NCI-H345 (cell line): ENCODE measurements at regions not wholly inside any gene's neighbourhood (a gene's known extent, or its start where the extent isn't known, plus 50 kb on each side); places are given as distances from the start of the nearest gene placed in this dataset.
A peak's percentile ranks its signal among the peaks of the same experiment; 100 is the strongest.
"Not testable (repeated sequence)": the region's sequence is repeated elsewhere in the genome, so short reads cannot be mapped to it uniquely, and the experiment has no call there.

Source experiments
- DNase-seq: peaks from one replicate; lab custom pipeline; 2025; lab: John Stamatoyannopoulos, UW

- no peak for DNase-seq
These were observed 61.7 kb downstream of the KPNA2 start for GRCh38 chr17:68097161-68097805.

DNA sequence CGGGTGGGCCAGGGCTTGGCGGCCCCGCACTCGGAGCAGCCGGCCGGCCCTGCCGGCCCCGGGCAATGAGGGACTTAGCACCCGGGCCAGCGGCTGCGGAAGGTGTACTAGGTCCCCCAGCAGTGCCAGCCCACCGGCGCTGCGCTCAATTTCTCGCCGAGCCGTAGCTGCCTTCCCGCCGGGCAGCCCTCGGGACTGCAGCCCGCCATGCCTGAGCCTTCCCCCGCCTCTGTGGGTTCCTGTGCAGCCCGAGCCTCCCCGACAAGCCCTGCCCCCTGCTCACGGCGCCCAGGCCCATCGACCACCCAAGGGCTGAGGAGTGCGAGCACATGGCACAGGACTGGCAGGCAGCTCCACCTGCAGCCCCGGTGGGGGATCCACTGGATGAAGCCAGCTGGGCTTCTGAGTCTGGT is 63.8 kb downstream of the KPNA2 start:
- DNase-seq: not testable (repeated sequence)

DNA sequence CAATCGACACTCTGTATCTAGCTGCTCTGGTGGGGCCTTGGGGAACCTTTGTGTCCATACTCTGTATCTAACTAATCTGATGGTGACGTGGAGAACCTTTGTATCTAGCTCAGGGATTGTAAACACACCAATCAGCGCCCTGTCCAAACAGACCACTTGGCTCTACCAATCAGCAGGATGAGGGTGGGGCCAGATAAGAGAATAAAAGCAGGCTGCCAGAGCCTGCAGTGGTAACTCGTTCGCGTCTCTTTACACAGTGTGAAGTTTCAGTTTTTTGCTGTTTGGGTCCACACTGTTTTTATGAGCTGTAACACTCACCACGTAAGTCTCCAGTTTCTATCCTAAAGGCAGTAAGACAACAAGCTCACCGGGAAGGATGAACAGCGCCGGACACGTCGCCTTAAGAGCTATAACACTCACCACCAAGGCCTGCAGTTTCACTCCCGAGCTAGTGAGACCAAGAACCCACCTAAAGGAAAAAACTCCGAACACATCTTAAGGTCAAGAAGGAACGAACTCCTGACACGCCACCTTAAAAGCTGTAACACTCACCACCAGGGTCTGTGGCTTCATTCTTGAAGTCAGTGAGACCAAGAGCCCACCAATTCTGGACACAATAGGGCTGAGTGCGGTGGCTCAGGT is 64.6 kb downstream of the KPNA2 start:
- DNase-seq: no peak

DNA sequence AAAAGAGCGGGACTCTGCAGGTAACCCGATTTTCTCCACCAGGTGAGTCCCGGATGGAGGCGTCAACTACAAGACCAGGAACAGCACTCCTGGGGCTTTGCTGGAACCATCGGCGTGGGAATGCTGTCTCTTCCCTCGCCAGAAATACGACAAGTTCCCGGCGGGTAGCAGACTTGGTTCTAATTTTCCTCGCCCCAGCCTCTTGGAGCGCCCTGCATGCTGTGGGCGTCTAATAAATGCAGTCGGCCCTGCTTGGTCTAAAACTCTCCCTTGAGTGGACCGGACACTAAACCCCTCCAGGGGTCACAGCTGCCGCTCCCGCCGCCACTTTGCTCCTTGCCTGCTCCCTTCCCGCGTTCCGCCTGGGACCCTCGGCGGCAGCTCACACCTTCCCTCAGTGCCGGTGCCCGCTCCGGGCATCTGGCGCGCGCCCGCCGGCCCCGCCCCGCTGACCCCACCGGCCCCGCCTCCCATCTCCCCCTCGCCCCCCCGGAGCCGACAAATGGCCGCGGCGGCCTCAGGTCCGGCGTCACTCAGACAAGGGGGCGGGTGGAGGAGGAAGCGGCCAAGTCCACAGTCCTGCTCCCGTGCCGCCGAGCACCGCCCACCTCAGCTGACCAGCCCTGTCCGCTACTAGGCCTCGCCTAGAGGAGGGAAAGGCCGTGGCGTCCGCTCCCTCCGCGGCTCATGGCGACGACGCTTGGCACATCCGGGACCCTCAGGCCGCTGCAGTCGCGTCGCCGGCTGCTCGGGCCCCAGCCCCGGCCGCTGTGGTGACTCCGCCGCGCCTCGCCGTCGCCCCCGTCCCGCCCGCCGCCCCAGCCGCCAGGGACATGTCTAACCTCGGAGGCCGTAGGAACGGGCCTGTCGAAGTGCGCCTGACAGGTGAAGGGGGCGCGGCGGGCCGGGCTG is 65.8 kb downstream of the KPNA2 start:
- peak; percentile 89 for DNase-seq

DNA sequence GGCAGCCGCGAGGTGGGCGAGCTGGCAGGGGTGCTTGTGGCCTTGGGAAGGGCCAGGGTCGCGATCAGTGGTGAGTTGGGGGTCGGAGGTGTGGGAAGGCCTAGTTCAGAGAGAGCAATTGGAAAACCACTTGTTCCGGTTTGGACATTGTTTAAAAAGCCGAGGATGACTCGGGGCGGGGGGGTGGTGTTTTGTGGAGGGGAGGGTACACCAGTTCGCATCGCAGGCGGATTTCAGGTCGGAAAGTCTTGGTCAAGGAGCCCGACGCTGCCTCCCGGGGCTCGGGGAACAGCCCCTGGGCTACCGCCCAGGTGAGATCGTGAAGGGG is 66.4 kb downstream of the KPNA2 start:
- no peak for DNase-seq

DNA sequence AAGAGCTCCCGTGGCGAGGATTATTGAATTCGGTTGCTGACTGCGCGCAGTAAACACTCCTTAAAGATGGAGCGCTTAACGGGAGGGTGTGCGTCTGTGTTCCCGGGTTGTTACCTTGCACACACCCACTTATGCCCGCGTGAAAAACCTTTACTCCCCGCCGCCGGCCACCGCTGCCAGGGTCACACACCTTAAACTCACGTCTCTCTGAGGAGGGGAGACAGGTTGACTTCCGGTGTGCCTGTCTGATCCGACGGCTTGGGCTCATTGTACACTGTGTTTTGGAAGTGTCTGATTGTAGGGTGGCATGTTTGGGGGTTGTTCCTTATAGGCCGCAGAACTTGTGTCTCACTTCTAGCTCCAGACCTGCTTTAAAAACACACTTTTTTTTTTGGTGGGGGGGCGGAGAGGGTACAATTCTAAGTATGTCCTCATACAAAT is 66.8 kb downstream of the KPNA2 start:
- peak; percentile 10 for DNase-seq

GRCh38 chr17:68103148-68103547 is 67.6 kb downstream of the KPNA2 start:
- DNase-seq: no peak

GRCh38 chr17:68106085-68106484 is 70.5 kb downstream of the KPNA2 start:
- DNase-seq: no peak

DNA sequence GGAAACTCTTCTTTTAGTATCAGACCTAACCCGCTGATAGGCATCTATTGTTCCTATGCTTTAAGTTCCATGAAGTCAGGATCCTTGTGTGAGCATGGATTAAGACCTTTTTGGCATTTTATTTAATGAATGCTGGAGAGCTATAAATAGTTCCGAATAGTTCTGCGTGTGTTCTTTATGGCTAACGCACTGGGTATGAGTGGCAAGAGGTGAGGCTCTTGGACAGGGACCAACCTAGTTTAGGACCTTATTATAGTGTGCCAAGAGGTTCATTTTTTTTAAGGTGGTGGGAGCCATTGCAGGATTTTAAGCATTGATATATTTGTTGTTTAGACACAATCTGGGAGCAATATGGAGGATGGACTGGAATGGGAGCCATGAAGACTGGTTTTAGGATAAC is 71.8 kb downstream of the KPNA2 start:
- DNase-seq: no peak

- DNase-seq: no peak
These were observed 72.9 kb downstream of the KPNA2 start for GRCh38 chr17:68108313-68109000.

DNA sequence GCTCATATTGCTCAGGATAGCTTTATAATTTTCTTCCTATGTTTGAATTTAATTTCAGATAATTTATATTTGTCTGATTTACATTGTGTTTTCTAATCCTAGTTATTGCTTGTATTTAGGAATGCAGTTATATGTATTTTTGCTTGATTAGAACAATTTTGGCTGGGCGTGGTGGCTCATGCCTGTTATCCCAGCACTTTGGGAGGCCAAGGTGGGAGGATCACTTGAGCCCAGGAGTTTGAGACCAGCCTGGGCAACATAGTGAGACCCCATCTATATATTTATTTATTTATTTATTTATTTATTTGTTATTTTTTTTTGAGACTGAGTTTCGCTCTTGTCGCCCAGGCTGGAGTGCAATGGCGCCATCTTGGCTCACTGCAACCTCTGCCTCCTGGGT is 73.9 kb downstream of the KPNA2 start:
- not testable (repeated sequence) for DNase-seq

GRCh38 chr17:68116211-68116610 is 80.7 kb downstream of the KPNA2 start:
- not testable (repeated sequence) for DNase-seq

- no peak for DNase-seq
These were observed 87.1 kb downstream of the KPNA2 start for GRCh38 chr17:68122587-68122986.

- no peak for DNase-seq
These were observed 89.8 kb downstream of the KPNA2 start for GRCh38 chr17:68125111-68125870.

DNA sequence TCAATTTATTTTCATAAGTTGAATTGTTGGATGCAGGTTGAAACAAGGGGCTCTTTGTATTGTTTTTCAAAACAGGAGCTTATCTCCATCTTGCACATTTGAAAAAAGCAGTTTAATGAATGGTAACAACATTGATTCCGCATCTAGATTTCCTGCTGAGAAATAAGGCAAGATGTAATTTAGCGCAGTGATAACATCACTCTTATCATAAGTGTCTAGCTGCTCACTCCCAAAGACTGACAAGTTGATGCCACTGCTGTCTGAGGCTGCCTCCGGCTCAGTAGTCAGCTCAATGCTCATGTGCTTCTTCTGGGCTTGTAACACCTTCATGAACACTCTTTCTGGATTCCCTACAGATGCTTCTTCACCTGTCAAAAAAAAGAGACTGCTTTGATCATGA is 92.4 kb downstream of the KPNA2 start:
- DNase-seq: no peak

DNA sequence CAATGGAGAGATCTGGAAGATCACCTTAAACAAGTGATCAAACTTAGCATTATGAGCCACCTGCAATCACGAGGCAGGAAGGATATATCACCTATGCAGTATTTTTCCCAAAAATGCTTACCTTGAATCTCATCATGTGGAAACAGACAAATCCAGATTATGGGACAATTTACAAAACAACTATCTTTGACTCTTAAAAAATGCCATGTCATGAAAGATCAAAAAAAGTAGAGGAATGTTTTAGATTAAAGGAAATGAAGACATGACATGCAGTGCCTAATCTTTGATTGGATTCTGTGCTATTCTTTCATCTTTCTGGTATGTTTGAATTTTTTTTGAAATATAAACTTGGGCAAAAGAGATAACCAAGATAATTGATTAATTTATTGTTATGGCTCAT is 95.9 kb downstream of the KPNA2 start:
- no peak for DNase-seq

GRCh38 chr17:68133346-68134045 is 98.0 kb downstream of the KPNA2 start:
- no peak for DNase-seq

DNA sequence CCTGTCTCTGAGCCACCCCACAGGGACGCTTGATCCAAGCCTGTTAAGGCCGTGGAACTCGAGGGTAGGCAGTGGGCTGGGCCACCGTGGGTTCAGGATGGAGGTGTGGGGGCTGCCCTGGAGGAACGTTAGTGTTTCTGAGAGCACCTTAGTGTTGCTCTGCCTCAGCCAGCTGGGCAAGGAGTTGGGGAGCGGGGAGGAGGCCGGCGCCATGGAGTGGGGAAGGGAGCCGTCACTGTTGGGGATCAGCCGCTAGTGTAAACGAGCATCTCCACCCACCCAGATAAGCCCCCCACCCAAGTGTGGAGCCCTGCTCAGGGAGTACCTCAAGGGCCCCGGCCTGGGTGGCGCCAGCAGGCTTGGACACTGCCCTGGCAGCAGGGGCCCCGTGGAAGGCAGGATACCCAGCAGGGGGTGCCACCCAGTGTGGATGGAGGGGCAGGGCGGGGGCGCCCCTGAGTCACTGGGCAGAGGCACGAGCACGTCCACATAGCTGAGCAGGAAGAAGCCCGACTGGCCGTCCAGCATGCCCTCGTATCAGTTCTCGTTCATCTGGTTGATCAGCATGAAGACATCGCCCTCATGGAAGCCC is 98.6 kb downstream of the KPNA2 start:
- DNase-seq: no peak

DNA sequence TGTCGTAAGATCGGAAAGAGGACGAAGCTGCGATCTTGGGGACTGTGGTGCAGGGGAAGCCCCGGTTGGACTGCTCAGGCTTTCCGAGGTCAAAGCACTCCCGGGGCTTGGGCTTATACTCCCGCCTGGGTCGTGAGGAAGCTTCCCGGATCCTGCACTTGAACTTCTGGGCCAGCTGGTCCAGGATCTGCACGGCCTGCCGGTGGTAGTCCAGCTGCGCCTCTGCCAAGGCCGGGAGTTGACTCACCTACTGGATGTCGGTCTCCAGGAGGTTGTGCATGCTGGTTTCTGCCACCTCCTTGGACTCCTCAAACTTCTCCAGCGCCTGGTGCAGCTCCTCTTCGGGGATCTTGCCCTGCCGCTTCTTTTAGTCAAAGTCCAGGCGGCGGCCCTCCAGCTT is 99.2 kb downstream of the KPNA2 start:
- no peak for DNase-seq

DNA sequence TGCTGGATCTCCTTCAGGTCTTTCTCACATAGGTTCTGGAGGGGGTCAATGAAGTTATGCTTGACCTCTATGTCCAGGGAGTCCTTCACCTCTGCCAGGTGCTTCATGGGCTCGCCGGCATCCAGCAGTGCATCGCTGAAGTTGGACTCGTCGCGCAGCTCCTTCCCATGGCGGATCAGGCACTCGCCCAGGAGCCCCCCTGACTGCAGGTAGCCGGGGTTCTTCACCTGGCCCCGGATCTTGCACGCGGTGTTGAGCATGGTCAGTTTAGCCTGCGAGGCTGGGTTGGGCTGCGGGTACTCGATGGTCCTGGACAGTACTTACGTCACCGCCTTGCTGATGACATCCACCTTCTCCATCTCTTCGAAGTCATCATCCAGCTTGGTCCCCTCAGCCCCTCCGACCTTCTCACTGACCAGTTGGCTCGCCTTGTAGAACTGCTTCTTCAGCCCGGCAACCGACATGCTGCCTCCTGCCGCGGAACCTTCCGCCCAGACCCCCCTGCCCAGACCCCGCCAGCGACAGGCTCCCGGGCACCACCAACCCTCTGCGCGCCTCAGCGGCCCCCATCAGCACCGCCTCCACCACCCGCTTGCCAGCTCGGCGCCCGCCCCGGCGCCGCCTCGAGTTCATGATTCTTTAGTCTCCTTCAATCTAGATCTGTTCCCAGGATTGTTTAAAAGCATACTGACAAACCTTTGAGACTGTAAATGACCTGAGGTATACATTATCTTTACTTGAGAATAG is 99.8 kb downstream of the KPNA2 start:
- DNase-seq: no peak
